ENCODE measurements at regions not wholly inside any gene's neighbourhood (a gene's known extent, or its start where the extent isn't known, plus 50 kb on each side); places are given as distances from the start of the nearest gene placed in this dataset.

- no peak for TF ChIP-seq CTCF (conservative IDR thresholded peaks at IDR 0.05)
- TF ChIP-seq ZFX (IDR thresholded peaks at IDR 0.05), result no peak
Observed at GRCh38 chr12:92288561-92288960, 142.9 kb upstream of the BTG1 start.
